Stomach (tissue), 8 donors: ENCODE measurements at regions not wholly inside any gene's neighbourhood (a gene's known extent, or its start where the extent isn't known, plus 50 kb on each side); places are given as distances from the start of the nearest gene placed in this dataset.

ENCODE experiments used
- DNase-seq, 2 donors: peaks; one replicate each; pipeline versions ENCODE4 v3.0.0 to v3.0.0-alpha.2; 2013 to 2019
- H3K27ac ChIP-seq, 5 donors: fragments of 200-600 bp in 4 of 5; sonication (generic) in 4 of 5; one replicate each; pipeline ENCODE4 v1.5.1; 2013 to 2019; ENCODE audit warnings: mild to moderate bottlenecking in 1 of 5, moderate library complexity in 1 of 5
- H3K27me3 ChIP-seq, 3 donors: fragments of 200-600 bp; sonication (generic); one replicate each; pipeline ENCODE4 v1.5.1; 2017 to 2019; ENCODE audit warnings: mixed run types in 1 of 3
- H3K36me3 ChIP-seq, 4 donors: fragments of 200-600 bp; sonication (generic); 1 replicate in 3 of 4; 2 replicates in 1 of 4; pipeline ENCODE4 v1.5.1; 2016 to 2019
- H3K4me1 ChIP-seq, 4 donors: fragments of 200-600 bp; sonication (generic); one replicate each; pipeline ENCODE4 v1.5.1; 2016 to 2019
- H3K4me3 ChIP-seq, 4 donors: fragments of 200-600 bp; sonication (generic) in 3 of 4; one replicate each; pipeline ENCODE4 v1.5.1; 2016 to 2019; ENCODE audit warnings: mild to moderate bottlenecking in 1 of 4
- H3K9me3 ChIP-seq, 4 donors: fragments of 200-600 bp; sonication (generic); one replicate each; pipeline ENCODE4 v1.5.1; 2016 to 2019
- CTCF ChIP-seq, 7 experiments: fragments of 450-650 bp in 4 of 7; fragments of 200-600 bp in 3 of 7; sonication (generic) in 3 of 7; IDR thresholded peaks; one replicate each; pipeline ENCODE4 v1.5.1; 2016 to 2019; ENCODE audit warnings: antibody characterized with exemption in 7 of 7, control low read depth in 2 of 7, mild to moderate bottlenecking in 1 of 7
- EP300 ChIP-seq: sonication (generic); formaldehyde crosslinking; IDR thresholded peaks from one replicate; pipeline ENCODE4 v1.6.1; 2017; ENCODE audit warnings: antibody characterized with exemption
- POLR2A ChIP-seq, 4 donors: fragments of 450-650 bp; IDR thresholded peaks; one replicate each; pipeline ENCODE4 v1.6.1; 2016; ENCODE audit warnings: antibody characterized with exemption in 4 of 4, control low read depth in 2 of 4, mild to moderate bottlenecking in 1 of 4, moderate library complexity in 1 of 4
- POLR2AphosphoS5 ChIP-seq, 3 donors: sonication (generic); formaldehyde crosslinking; IDR thresholded peaks; one replicate each; pipeline ENCODE4 v1.6.1; 2016; ENCODE audit warnings: antibody characterized with exemption in 3 of 3
- WGBS, 5 donors: extraction: QIAGEN DNeasy Blood & Tissue Kit in 3 of 5; methylation state at CpG; one replicate each; pipeline versions ENCODE4 v1.1.5 to v1.1.7; 2013 to 2018; 5-methylcytosine and 5-hydroxymethylcytosine counted together
- intact Hi-C: fragments of 100-400 bp; cut with DNase I; formaldehyde crosslinking; loops from one replicate; pipeline ENCODE4 v1.15.1; 2023; ENCODE audit warnings: low total_unique reads
- donor health status: healthy with polysubstance abuse.
- donor health status: Bipolar disorder and iron deficiency.
- donor health status: healthy.

- TF ChIP-seq POLR2A (IDR thresholded peaks at IDR 0.05) (no peak), CTCF (IDR thresholded peaks at IDR 0.05) (no peak), EP300 (no peak), POLR2AphosphoS5 (IDR thresholded peaks at IDR 0.05) (no peak)
- no peaks in the 10 kb centered on the region for H3K9me3 ChIP-seq
- WGBS, 5 donors = 82 to 98% (median 90%) methylated on average over 2 of the region's 2 CpGs
- H3K27ac ChIP-seq = no peak overlapping the region
- no peak overlapping the region for H3K4me3 ChIP-seq
- intact Hi-C loops = no loop called here
- no peaks in the 10 kb centered on the region for H3K27me3 ChIP-seq
- H3K36me3 ChIP-seq = no peaks in the 10 kb centered on the region
- no peak for DNase-seq
- no peaks in the 10 kb centered on the region for H3K4me1 ChIP-seq
These were observed 436.2 kb upstream of the IGFBP3 start for GRCh38 chr7:46357290-46357689.

- Histone ChIP-seq H3K4me3 (no peak overlapping the region), H3K4me1 (no peaks in the 10 kb centered on the region), H3K27ac (no peak overlapping the region), H3K9me3 (no peaks in the 10 kb centered on the region), H3K36me3 (no peaks in the 10 kb centered on the region), H3K27me3 (no peaks in the 10 kb centered on the region)
- no peak for TF ChIP-seq EP300
- no peak for TF ChIP-seq POLR2A (IDR thresholded peaks at IDR 0.05)
- no peak for TF ChIP-seq CTCF (IDR thresholded peaks at IDR 0.05)
- TF ChIP-seq POLR2AphosphoS5 (IDR thresholded peaks at IDR 0.05) = no peak
- DNase-seq = no peak
- intact Hi-C loops = no loop called here
- 66 to 77% (median 67%) methylated on average over 2 of the region's 2 CpGs for WGBS, 5 donors
These were observed 435.3 kb upstream of the IGFBP3 start for GRCh38 chr7:46356371-46356770.

- H3K36me3 ChIP-seq = no peaks in the 10 kb centered on the region
- H3K27me3 ChIP-seq = no peaks in the 10 kb centered on the region
- no peak overlapping the region for H3K27ac ChIP-seq
- no peaks in the 10 kb centered on the region for H3K4me1 ChIP-seq
- H3K9me3 ChIP-seq = no peaks in the 10 kb centered on the region
- no peak overlapping the region for H3K4me3 ChIP-seq
- TF ChIP-seq EP300 (no peak), POLR2A (IDR thresholded peaks at IDR 0.05) (no peak), CTCF (IDR thresholded peaks at IDR 0.05) (no peak), POLR2AphosphoS5 (IDR thresholded peaks at IDR 0.05) (no peak)
- no peak for DNase-seq
- WGBS, 5 donors = 79 to 99% (median 90%) methylated on average over 4 of the region's 4 CpGs
- intact Hi-C loops = no loop called here
These were observed 434.3 kb upstream of the IGFBP3 start for GRCh38 chr7:46355331-46355730.

GRCh38 chr7:46352004-46352954 is 431.2 kb upstream of the IGFBP3 start:
- Histone ChIP-seq H3K27ac (no peak overlapping the region), H3K4me1 (no peaks in the 10 kb centered on the region), H3K4me3 (no peak overlapping the region), H3K36me3 (no peaks in the 10 kb centered on the region), H3K27me3 (no peaks in the 10 kb centered on the region), H3K9me3 (no peaks in the 10 kb centered on the region)
- TF ChIP-seq EP300 = no peak
- TF ChIP-seq CTCF (IDR thresholded peaks at IDR 0.05) = peak in 4 of 7 experiments; percentile 32 to 59 (median 49)
- WGBS, 5 donors = 9 to 19% (median 12%) methylated on average over 2 of the region's 2 CpGs
- DNase-seq = peak in 1 of 2 donors; percentile 78
- intact Hi-C loops = loop anchor here (5.0 kb wide), 1 partner anchor 435 kb away; no protein-coding TSS in a partner anchor
